IMR-90 (cell line): ENCODE measurements at regions not wholly inside any gene's neighbourhood (a gene's known extent, or its start where the extent isn't known, plus 50 kb on each side); places are given as distances from the start of the nearest gene placed in this dataset.
A peak's percentile ranks its signal among the peaks of the same experiment; 100 is the strongest.

Experiments used
- ATAC-seq: fragments of 200-7000 bp; cut with Tn5 transposase; 2 replicates; pipeline ENCODE4 v1.9.1; 2020; ENCODE audit warnings: low read depth, mild to moderate bottlenecking, moderate library complexity
- BruUV-seq: library from RNA; stranded (reverse); fragments of 400-500 nt; replicated peaks from 2 replicates; lab custom pipeline; 2021; lab: Mats Ljungman, UMichigan
- CTCF ChIA-PET: fragments of 300-600 bp; formaldehyde crosslinking; extraction: SDS; loops from one replicate; lab custom pipeline; 2021; ENCODE audit warnings: antibody characterized with exemption; lab: Yijun Ruan, JAX
- POLR2A ChIA-PET: fragments of 300-600 bp; sonication (Branson Sonifier 250); formaldehyde crosslinking; loops from one replicate; lab custom pipeline; 2022; ENCODE audit warnings: antibody characterized with exemption; ENCODE audit not compliant: unreplicated experiment; lab: Charles Lee
- DNase-seq: peaks from one replicate; pipeline ENCODE4 v3.0.0; 2013
- H2AFZ ChIP-seq: replicated peaks from 2 replicates; pipeline ENCODE3; 2013; ENCODE audit warnings: low read length, mild to moderate bottlenecking; ENCODE audit not compliant: poor library complexity
- H2AK5ac ChIP-seq: 2 replicates; pipeline ENCODE4 v1.6.1; 2013; ENCODE audit warnings: low read depth, low read length, inconsistent platforms
- H2AK9ac ChIP-seq: replicated peaks from 2 replicates; pipeline ENCODE3; 2013; ENCODE audit warnings: mild to moderate bottlenecking, low read depth, low read length, moderate library complexity; ENCODE audit not compliant: poor library complexity
- H2BK120ac ChIP-seq: 2 replicates; pipeline ENCODE4 v1.6.1; 2013; ENCODE audit warnings: low read depth, low read length, inconsistent platforms
- H2BK15ac ChIP-seq: 3 replicates; pipeline ENCODE4 v1.6.1; 2013; ENCODE audit warnings: low read depth, low read length, inconsistent platforms
- H2BK20ac ChIP-seq: 2 replicates; pipeline ENCODE4 v1.6.1; 2013; ENCODE audit warnings: low read depth, mild to moderate bottlenecking, inconsistent platforms, low read length, moderate library complexity
- H2BK5ac ChIP-seq: 2 replicates; pipeline ENCODE4 v1.6.1; 2013; ENCODE audit warnings: mild to moderate bottlenecking, low read depth, low read length, inconsistent platforms; ENCODE audit not compliant: poor library complexity, severe bottlenecking
- H3K14ac ChIP-seq: replicated peaks from 2 replicates; pipeline ENCODE4 v1.6.1; 2013; ENCODE audit warnings: low read depth, low read length, inconsistent platforms
- H3K18ac ChIP-seq: 2 replicates; pipeline ENCODE4 v1.6.1; 2013; ENCODE audit warnings: low read depth, low read length, control low read depth
- H3K23ac ChIP-seq: 2 replicates; pipeline ENCODE4 v1.6.1; 2013; ENCODE audit warnings: low read depth, low read length, inconsistent platforms
- H3K27ac ChIP-seq: 2 replicates; pipeline ENCODE4 v1.5.1; 2013; ENCODE audit warnings: mild to moderate bottlenecking, control low read depth, low read length; ENCODE audit not compliant: insufficient read depth
- H3K27me3 ChIP-seq: 2 replicates; pipeline ENCODE4 v1.6.1; 2013; ENCODE audit warnings: low read length; ENCODE audit not compliant: control insufficient read depth, insufficient read depth
- H3K36me3 ChIP-seq: 2 replicates; pipeline ENCODE4 v1.6.1; 2013; ENCODE audit warnings: low read length, mixed read lengths; ENCODE audit not compliant: control insufficient read depth, insufficient read depth
- H3K4ac ChIP-seq: 2 replicates; pipeline ENCODE4 v1.6.1; 2013; ENCODE audit warnings: low read depth, low read length, inconsistent platforms
- H3K4me1 ChIP-seq: 2 replicates; pipeline ENCODE4 v1.6.1; 2013; ENCODE audit warnings: low read length, mixed read lengths; ENCODE audit not compliant: control insufficient read depth, insufficient read depth
- H3K4me2 ChIP-seq: 2 replicates; pipeline ENCODE4 v1.6.1; 2013; ENCODE audit warnings: low read depth, mild to moderate bottlenecking, control low read depth, low read length, moderate library complexity
- H3K4me3 ChIP-seq: 2 replicates; pipeline ENCODE4 v1.5.1; 2013; ENCODE audit warnings: low read depth, mild to moderate bottlenecking, control low read depth, low read length, moderate library complexity; ENCODE audit not compliant: insufficient read depth
- H3K56ac ChIP-seq: 2 replicates; pipeline ENCODE4 v1.6.1; 2013; ENCODE audit warnings: low read length, inconsistent platforms; ENCODE audit not compliant: insufficient read depth; ENCODE audit errors: extremely low read depth
- H3K79me1 ChIP-seq, 2 experiments: 2 replicates each; pipeline ENCODE4 v1.6.1; 2013; ENCODE audit warnings: low read length in 2 of 2, inconsistent platforms in 1 of 2, low read depth in 1 of 2
- H3K9ac ChIP-seq: 2 replicates; pipeline ENCODE4 v1.6.1; 2013; ENCODE audit warnings: low read depth, low read length, control low read depth
- H3K9me1 ChIP-seq: 2 replicates; pipeline ENCODE4 v1.6.1; 2013; ENCODE audit warnings: low read length, inconsistent platforms; ENCODE audit not compliant: insufficient read depth
- H3K9me3 ChIP-seq: 2 replicates; pipeline ENCODE4 v1.6.1; 2013; ENCODE audit warnings: low read length; ENCODE audit not compliant: control insufficient read depth, insufficient read depth
- H4K20me1 ChIP-seq: 2 replicates; pipeline ENCODE4 v1.6.1; 2013; ENCODE audit warnings: low read length, inconsistent platforms; ENCODE audit not compliant: insufficient read depth
- H4K5ac ChIP-seq: 2 replicates; pipeline ENCODE4 v1.6.1; 2013; ENCODE audit warnings: mild to moderate bottlenecking, low read depth, low read length, control low read depth
- H4K8ac ChIP-seq, 2 experiments: 2 replicates each; pipeline ENCODE4 v1.6.1; 2013; ENCODE audit warnings: low read depth in 2 of 2, low read length in 2 of 2, control low read depth in 1 of 2, inconsistent platforms in 1 of 2
- H4K91ac ChIP-seq: 2 replicates; pipeline ENCODE4 v1.6.1; 2013; ENCODE audit warnings: low read depth, low read length, inconsistent platforms; ENCODE audit not compliant: insufficient read depth
- BHLHE40 ChIP-seq: fragments of 150-350 bp; IDR thresholded peaks from 2 replicates; pipeline ENCODE4 v1.6.1; 2016; ENCODE audit warnings: mild to moderate bottlenecking, low read depth, low read length
- CEBPB ChIP-seq: IDR thresholded peaks from 2 replicates; pipeline ENCODE4 v1.6.1; 2012; ENCODE audit warnings: low read depth, low read length, improper control_type of control experiment
- CHD1 ChIP-seq: IDR thresholded peaks from 2 replicates; pipeline ENCODE4 v1.6.1; 2012; ENCODE audit warnings: low read depth, low read length, improper control_type of control experiment
- FOS ChIP-seq: fragments of 150-350 bp; IDR thresholded peaks from 2 replicates; pipeline ENCODE4 v1.6.1; 2016; ENCODE audit warnings: low read depth, low read length
- MAFK ChIP-seq: IDR thresholded peaks from 2 replicates; pipeline ENCODE4 v1.6.1; 2012; ENCODE audit warnings: low read depth, low read length, improper control_type of control experiment
- MAZ ChIP-seq: IDR thresholded peaks from 2 replicates; pipeline ENCODE4 v1.6.1; 2012; ENCODE audit warnings: low read depth, mild to moderate bottlenecking, low read length, improper control_type of control experiment, moderate library complexity, borderline replicate concordance
- MXI1 ChIP-seq: IDR thresholded peaks from 2 replicates; pipeline ENCODE4 v1.6.1; 2012; ENCODE audit warnings: low read depth, mild to moderate bottlenecking, low read length, moderate library complexity, borderline replicate concordance
- NFE2L2 ChIP-seq: fragments of 150-350 bp; IDR thresholded peaks from 2 replicates; pipeline ENCODE4 v1.6.1; 2016; ENCODE audit warnings: low read depth, mild to moderate bottlenecking, low read length
- POLR2A ChIP-seq: IDR thresholded peaks from 2 replicates; pipeline ENCODE4 v1.6.1; 2012; ENCODE audit warnings: mild to moderate bottlenecking, low read depth, low read length
- RAD21 ChIP-seq: IDR thresholded peaks from 2 replicates; pipeline ENCODE4 v1.6.1; 2012; ENCODE audit warnings: low read length, improper control_type of control experiment
- RCOR1 ChIP-seq: IDR thresholded peaks from 2 replicates; pipeline ENCODE4 v1.6.1; 2012; ENCODE audit warnings: mild to moderate bottlenecking, low read length, improper control_type of control experiment; ENCODE audit not compliant: insufficient replicate concordance
- RFX5 ChIP-seq: IDR thresholded peaks from 2 replicates; pipeline ENCODE4 v1.8.0; 2012; ENCODE audit warnings: low read depth, mild to moderate bottlenecking, low read length, moderate library complexity
- WGBS, 2 experiments: methylation state at CpG; one replicate each; pipeline versions ENCODE4 v1.1.5 to v1.1.7; 2013; ENCODE audit warnings: missing lambda C conversion rate in 2 of 2; ENCODE audit not compliant: insufficient read length in 1 of 2; ENCODE audit errors: extremely low coverage in 2 of 2; 5-methylcytosine and 5-hydroxymethylcytosine counted together
- dilution Hi-C: fragments of 300-500 bp; cut with HindIII; formaldehyde crosslinking; loops from one replicate; pipeline ENCODE4 v1.14.3; 2018; ENCODE audit warnings: low sequenced_read_pairs; ENCODE audit not compliant: unreplicated experiment
- in situ Hi-C: fragments of 300-500 bp; cut with MboI; formaldehyde crosslinking; loops from 3 replicates; pipeline ENCODE4 v1.14.3; 2019; ENCODE audit warnings: low sequenced_read_pairs, inconsistent platforms, mixed read lengths
- intact Hi-C: fragments of 100-400 bp; cut with micrococcal nuclease; formaldehyde crosslinking; loops from 2 replicates; pipeline ENCODE4 v1.10.0; 2022
- TF ChIP-seq, protein P1 (sequence below): fragments of 150-350 bp; IDR thresholded peaks from 2 replicates; pipeline ENCODE4 v1.6.1; 2017; ENCODE audit warnings: mild to moderate bottlenecking, antibody characterized with exemption, low read length, low read depth
- TF ChIP-seq, protein P2 (sequence below): conservative IDR thresholded peaks from 2 replicates; pipeline ENCODE4 v1.5.1; 2012; ENCODE audit warnings: mild to moderate bottlenecking, low read depth, low read length, improper control_type of control experiment
- TF ChIP-seq, protein P3 (sequence below): fragments of 150-350 bp; IDR thresholded peaks from 2 replicates; pipeline ENCODE4 v1.6.1; 2016; ENCODE audit warnings: low read depth, mild to moderate bottlenecking, low read length, moderate library complexity, borderline replicate concordance

DNA sequence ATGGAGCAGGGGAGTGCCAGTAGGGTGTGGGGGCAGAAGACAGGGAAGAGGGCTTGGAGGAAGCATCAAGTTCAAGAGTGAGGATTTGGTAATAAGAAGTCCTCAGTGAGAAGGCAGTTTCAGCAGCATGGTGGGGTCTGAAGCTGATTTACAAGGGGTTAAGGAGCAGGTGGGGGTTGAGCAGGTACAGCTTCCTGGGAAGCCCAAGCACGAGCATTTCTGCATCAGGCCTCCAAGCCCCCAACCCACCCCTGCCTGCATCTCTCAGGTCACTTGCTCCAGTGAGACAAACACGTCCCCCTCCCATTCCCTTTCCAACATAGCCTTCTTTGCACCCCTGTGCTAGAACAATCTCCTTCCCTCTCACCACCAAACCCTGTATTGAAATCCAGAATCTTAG, 574.7 kb downstream of the MATN1 start:
- H3K4ac ChIP-seq: no peak overlapping the region
- no peak overlapping the region for H3K14ac ChIP-seq
- no peaks in the 10 kb centered on the region for H3K79me1 ChIP-seq
- no peak overlapping the region for H3K27ac ChIP-seq
- no peaks in the 10 kb centered on the region for H4K20me1 ChIP-seq
- intact Hi-C loops: no loop called here
- TF ChIP-seq NFE2L2: no peak
- TF ChIP-seq, protein P1, sequence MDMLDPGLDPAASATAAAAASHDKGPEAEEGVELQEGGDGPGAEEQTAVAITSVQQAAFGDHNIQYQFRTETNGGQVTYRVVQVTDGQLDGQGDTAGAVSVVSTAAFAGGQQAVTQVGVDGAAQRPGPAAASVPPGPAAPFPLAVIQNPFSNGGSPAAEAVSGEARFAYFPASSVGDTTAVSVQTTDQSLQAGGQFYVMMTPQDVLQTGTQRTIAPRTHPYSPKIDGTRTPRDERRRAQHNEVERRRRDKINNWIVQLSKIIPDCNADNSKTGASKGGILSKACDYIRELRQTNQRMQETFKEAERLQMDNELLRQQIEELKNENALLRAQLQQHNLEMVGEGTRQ: no peak
- no peak for TF ChIP-seq CEBPB
- TF ChIP-seq MXI1: no peak
- no peak for TF ChIP-seq FOS
- no peak for TF ChIP-seq MAFK
- TF ChIP-seq, protein P2, sequence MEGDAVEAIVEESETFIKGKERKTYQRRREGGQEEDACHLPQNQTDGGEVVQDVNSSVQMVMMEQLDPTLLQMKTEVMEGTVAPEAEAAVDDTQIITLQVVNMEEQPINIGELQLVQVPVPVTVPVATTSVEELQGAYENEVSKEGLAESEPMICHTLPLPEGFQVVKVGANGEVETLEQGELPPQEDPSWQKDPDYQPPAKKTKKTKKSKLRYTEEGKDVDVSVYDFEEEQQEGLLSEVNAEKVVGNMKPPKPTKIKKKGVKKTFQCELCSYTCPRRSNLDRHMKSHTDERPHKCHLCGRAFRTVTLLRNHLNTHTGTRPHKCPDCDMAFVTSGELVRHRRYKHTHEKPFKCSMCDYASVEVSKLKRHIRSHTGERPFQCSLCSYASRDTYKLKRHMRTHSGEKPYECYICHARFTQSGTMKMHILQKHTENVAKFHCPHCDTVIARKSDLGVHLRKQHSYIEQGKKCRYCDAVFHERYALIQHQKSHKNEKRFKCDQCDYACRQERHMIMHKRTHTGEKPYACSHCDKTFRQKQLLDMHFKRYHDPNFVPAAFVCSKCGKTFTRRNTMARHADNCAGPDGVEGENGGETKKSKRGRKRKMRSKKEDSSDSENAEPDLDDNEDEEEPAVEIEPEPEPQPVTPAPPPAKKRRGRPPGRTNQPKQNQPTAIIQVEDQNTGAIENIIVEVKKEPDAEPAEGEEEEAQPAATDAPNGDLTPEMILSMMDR: no peak
- no peak for TF ChIP-seq RAD21
- TF ChIP-seq, protein P3, sequence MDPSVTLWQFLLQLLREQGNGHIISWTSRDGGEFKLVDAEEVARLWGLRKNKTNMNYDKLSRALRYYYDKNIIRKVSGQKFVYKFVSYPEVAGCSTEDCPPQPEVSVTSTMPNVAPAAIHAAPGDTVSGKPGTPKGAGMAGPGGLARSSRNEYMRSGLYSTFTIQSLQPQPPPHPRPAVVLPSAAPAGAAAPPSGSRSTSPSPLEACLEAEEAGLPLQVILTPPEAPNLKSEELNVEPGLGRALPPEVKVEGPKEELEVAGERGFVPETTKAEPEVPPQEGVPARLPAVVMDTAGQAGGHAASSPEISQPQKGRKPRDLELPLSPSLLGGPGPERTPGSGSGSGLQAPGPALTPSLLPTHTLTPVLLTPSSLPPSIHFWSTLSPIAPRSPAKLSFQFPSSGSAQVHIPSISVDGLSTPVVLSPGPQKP: no peak
- no peak for TF ChIP-seq RCOR1
- TF ChIP-seq BHLHE40: no peak
- TF ChIP-seq POLR2A: no peak
- TF ChIP-seq RFX5: no peak
- no peak for TF ChIP-seq CHD1
- TF ChIP-seq MAZ: no peak
- no peak overlapping the region for H4K5ac ChIP-seq
- H3K4me3 ChIP-seq: no peak overlapping the region
- no peak overlapping the region for H2AFZ ChIP-seq
- H2BK5ac ChIP-seq: no peak overlapping the region
- H2AK9ac ChIP-seq: peak overlapping the region; percentile 16
- no peak overlapping the region for H3K23ac ChIP-seq
- in situ Hi-C loops: no loop called here
- no peaks in the 10 kb centered on the region for H3K36me3 ChIP-seq
- H3K4me2 ChIP-seq: no peak overlapping the region
- DNase-seq (no peak), ATAC-seq (no peak)
- H3K9me1 ChIP-seq: no peaks in the 10 kb centered on the region
- no peak overlapping the region for H4K8ac ChIP-seq
- no peaks in the 10 kb centered on the region for H3K27me3 ChIP-seq
- no peaks in the 10 kb centered on the region; the same call in 1 of the 2 replicates for H3K9me3 ChIP-seq
- no TSS peak for BruUV-seq
- H4K91ac ChIP-seq: no peak overlapping the region
- no peak overlapping the region for H3K9ac ChIP-seq
- no peak overlapping the region for H2AK5ac ChIP-seq
- H3K4me1 ChIP-seq: no peaks in the 10 kb centered on the region
- H2BK120ac ChIP-seq: no peak overlapping the region
- dilution Hi-C loops: no loop called here
- 14% methylated on average over 1 of the region's 2 CpGs; no CpG with 5 or more reads in 1 of the 2 experiments for WGBS, 2 experiments
- H2BK20ac ChIP-seq: no peak overlapping the region
- H2BK15ac ChIP-seq: no peak overlapping the region
- no peak overlapping the region for H3K56ac ChIP-seq
- H3K18ac ChIP-seq: no peak overlapping the region
- ChIA-PET POLR2A (no interaction called here), CTCF (interaction anchor here (0.5 kb wide), 1 partner anchor 344 kb away, joined by 3 read pairs; no protein-coding TSS in a partner anchor)
